H1 (cell line): ENCODE measurements at regions not wholly inside any gene's neighbourhood (a gene's known extent, or its start where the extent isn't known, plus 50 kb on each side); places are given as distances from the start of the nearest gene placed in this dataset.

Experiments used
- CTCF ChIA-PET: fragments of 300-600 bp; sonication (Branson Sonifier 250); formaldehyde crosslinking; loops from one replicate; lab custom pipeline; 2021; ENCODE audit not compliant: partially characterized antibody; lab: Charles Lee
- POLR2A ChIA-PET: fragments of 300-600 bp; sonication (Branson Sonifier 250); formaldehyde crosslinking; loops from one replicate; lab custom pipeline; 2021; ENCODE audit warnings: inconsistent platforms; ENCODE audit not compliant: partially characterized antibody; lab: Charles Lee
- DNase-seq, 2 experiments: peaks; one replicate each; pipeline versions ENCODE4 v3.0.0 to v3.0.0-alpha.2; 2010 to 2022; ENCODE audit warnings: low spot score in 2 of 2, low read depth in 1 of 2, mixed read lengths in 1 of 2
- FAIRE-seq: peaks from 2 replicates; lab custom pipeline; 2011; peaks lifted over from hg19 to GRCh38; lab: Jason Lieb, UNC
- H2AFZ ChIP-seq: 2 replicates; pipeline ENCODE4 v1.8.1; 2012; ENCODE audit warnings: low read length, inconsistent platforms
- H2AK5ac ChIP-seq: 2 replicates; pipeline ENCODE4 v1.6.1; 2013; ENCODE audit warnings: low read depth, low read length
- H2BK120ac ChIP-seq: replicated peaks from 2 replicates; pipeline ENCODE3; 2013; ENCODE audit warnings: low read depth, low read length, inconsistent platforms
- H2BK12ac ChIP-seq: 2 replicates; pipeline ENCODE4 v1.6.1; 2013; ENCODE audit warnings: low read depth, low read length
- H2BK15ac ChIP-seq: 2 replicates; pipeline ENCODE4 v1.6.1; 2013; ENCODE audit warnings: low read length
- H2BK20ac ChIP-seq: 2 replicates; pipeline ENCODE4 v1.6.1; 2013; ENCODE audit warnings: low read length
- H2BK5ac ChIP-seq: 2 replicates; pipeline ENCODE4 v1.6.1; 2013; ENCODE audit warnings: low read depth, low read length
- H3K14ac ChIP-seq: 2 replicates; pipeline ENCODE4 v1.6.1; 2013; ENCODE audit warnings: inconsistent platforms; ENCODE audit not compliant: insufficient read length
- H3K18ac ChIP-seq: 2 replicates; pipeline ENCODE4 v1.6.1; 2013; ENCODE audit warnings: low read length; ENCODE audit errors: extremely low read depth
- H3K23ac ChIP-seq: 2 replicates; pipeline ENCODE4 v1.6.1; 2013; ENCODE audit warnings: inconsistent platforms; ENCODE audit not compliant: insufficient read length
- H3K23me2 ChIP-seq: 2 replicates; pipeline ENCODE4 v1.6.1; 2013; ENCODE audit warnings: low read depth, low read length
- H3K27ac ChIP-seq: 2 replicates; pipeline ENCODE4 v1.6.1; 2011; ENCODE audit warnings: low read depth, low read length, inconsistent platforms
- H3K27me3 ChIP-seq, 4 experiments: replicated peaks in 1 of 4; 1 replicate in 1 of 4; 2 replicates in 3 of 4; pipeline versions ENCODE4 v1.6.1 to v1.8.1; 2011 to 2013; ENCODE audit warnings: low read length in 3 of 4, mild to moderate bottlenecking in 3 of 4, inconsistent platforms in 2 of 4, mixed read lengths in 2 of 4, moderate library complexity in 1 of 4; ENCODE audit not compliant: control insufficient read depth in 3 of 4, insufficient read depth in 3 of 4; ENCODE audit errors: extremely low read depth in 1 of 4
- H3K36me3 ChIP-seq, 4 experiments: 2 replicates each; pipeline versions ENCODE4 v1.6.1 to v1.8.1; 2011 to 2013; ENCODE audit warnings: mild to moderate bottlenecking in 4 of 4, low read length in 3 of 4, moderate library complexity in 2 of 4, control low read depth in 1 of 4, inconsistent platforms in 1 of 4; ENCODE audit not compliant: insufficient read depth in 4 of 4, control insufficient read depth in 2 of 4
- H3K4ac ChIP-seq: replicated peaks from 2 replicates; pipeline ENCODE3; 2013; ENCODE audit warnings: low read length, low read depth, mixed read lengths, inconsistent platforms; ENCODE audit not compliant: insufficient read length
- H3K4me1 ChIP-seq, 4 experiments: replicated peaks in 1 of 4; 1 replicate in 1 of 4; 2 replicates in 3 of 4; pipeline versions ENCODE4 v1.6.1 to v1.8.1; 2011 to 2013; ENCODE audit warnings: low read length in 3 of 4, inconsistent platforms in 2 of 4, mixed read lengths in 1 of 4; ENCODE audit not compliant: insufficient read depth in 4 of 4, control insufficient read depth in 3 of 4
- H3K4me2 ChIP-seq, 2 experiments: 2 replicates each; pipeline versions ENCODE4 v1.6.1 to v1.8.1; 2011 to 2013; ENCODE audit warnings: low read depth in 2 of 2, low read length in 2 of 2, control low read depth in 1 of 2, inconsistent platforms in 1 of 2, mild to moderate bottlenecking in 1 of 2; ENCODE audit not compliant: insufficient read depth in 1 of 2
- H3K4me3 ChIP-seq, 4 experiments: fragments of 200-600, 300-600 bp in 1 of 4; sonication (generic), shearing (Covaris generic), sonication (Bioruptor Twin) in 1 of 4; 2 replicates each; pipeline versions ENCODE4 v1.5.1 to v1.8.1; 2011 to 2016; ENCODE audit warnings: low read length in 4 of 4, low read depth in 3 of 4, control low read depth in 2 of 4, inconsistent platforms in 2 of 4, mild to moderate bottlenecking in 2 of 4, mixed read lengths in 1 of 4, moderate library complexity in 1 of 4; ENCODE audit not compliant: insufficient read depth in 2 of 4; ENCODE audit errors: extremely low read depth in 1 of 4
- H3K56ac ChIP-seq: replicated peaks from 2 replicates; pipeline ENCODE3; 2013; ENCODE audit warnings: low read depth, mild to moderate bottlenecking, mixed read lengths, low read length, inconsistent platforms; ENCODE audit not compliant: insufficient read length
- H3K79me1 ChIP-seq: 2 replicates; pipeline ENCODE4 v1.6.1; 2013; ENCODE audit warnings: low read depth, low read length, control low read depth
- H3K79me2 ChIP-seq, 2 experiments: 2 replicates each; pipeline versions ENCODE4 v1.6.1 to v1.8.1; 2012 to 2013; ENCODE audit warnings: low read length in 2 of 2, mild to moderate bottlenecking in 2 of 2, inconsistent platforms in 1 of 2; ENCODE audit not compliant: insufficient read depth in 2 of 2, control insufficient read depth in 1 of 2
- H3K9ac ChIP-seq, 4 experiments: replicated peaks in 1 of 4; 1 replicate in 1 of 4; 2 replicates in 3 of 4; pipeline versions ENCODE4 v1.6.1 to v1.8.1; 2011 to 2013; ENCODE audit warnings: low read depth in 3 of 4, low read length in 3 of 4, control low read depth in 2 of 4, mild to moderate bottlenecking in 2 of 4, moderate library complexity in 2 of 4, inconsistent platforms in 1 of 4; ENCODE audit errors: extremely low read depth in 1 of 4
- H3K9me3 ChIP-seq, 2 experiments: 2 replicates each; pipeline versions ENCODE4 v1.6.1 to v1.8.1; 2012 to 2013; ENCODE audit warnings: mild to moderate bottlenecking in 2 of 2, moderate library complexity in 2 of 2, control low read depth in 1 of 2, inconsistent platforms in 1 of 2, low read depth in 1 of 2, low read length in 1 of 2, mixed read lengths in 1 of 2; ENCODE audit not compliant: insufficient read depth in 2 of 2
- H4K20me1 ChIP-seq, 2 experiments: replicated peaks in 1 of 2; 2 replicates each; pipeline versions ENCODE3 to v1.8.1; 2011 to 2013; ENCODE audit warnings: inconsistent platforms in 2 of 2, low read length in 2 of 2, mild to moderate bottlenecking in 1 of 2; ENCODE audit not compliant: insufficient read depth in 2 of 2, control insufficient read depth in 1 of 2
- H4K5ac ChIP-seq: 2 replicates; pipeline ENCODE4 v1.6.1; 2013; ENCODE audit warnings: low read length, low read depth, mixed read lengths, inconsistent platforms; ENCODE audit not compliant: insufficient read length
- H4K8ac ChIP-seq: 2 replicates; pipeline ENCODE4 v1.8.0; 2013; ENCODE audit warnings: mild to moderate bottlenecking, moderate library complexity, low read length, inconsistent platforms; ENCODE audit not compliant: insufficient read depth; ENCODE audit errors: extremely low read depth
- H4K91ac ChIP-seq: replicated peaks from 2 replicates; pipeline ENCODE3; 2013; ENCODE audit warnings: low read length, mixed read lengths, inconsistent platforms; ENCODE audit not compliant: insufficient read length
- CEBPB ChIP-seq: IDR thresholded peaks from 2 replicates; pipeline ENCODE4 v1.6.1; 2012; ENCODE audit warnings: low read depth, low read length
- EZH2 ChIP-seq: fragments of 200-600 bp; sonication (generic); IDR thresholded peaks from 2 replicates; pipeline ENCODE4 v1.7.1; 2012; ENCODE audit warnings: low read depth, mild to moderate bottlenecking, moderate library complexity, low read length, inconsistent platforms; ENCODE audit not compliant: severe bottlenecking
- JUND ChIP-seq: IDR thresholded peaks from 2 replicates; pipeline ENCODE4 v1.6.1; 2011; ENCODE audit warnings: mild to moderate bottlenecking, improper control_type of control experiment, low read length
- KDM1A ChIP-seq: fragments of 200-600, 300-600 bp; sonication (generic); IDR thresholded peaks from 2 replicates; pipeline ENCODE4 v1.7.1; 2016; ENCODE audit warnings: mild to moderate bottlenecking, low read length, borderline replicate concordance
- NRF1 ChIP-seq: IDR thresholded peaks from 2 replicates; pipeline ENCODE4 v1.6.1; 2011; ENCODE audit warnings: mild to moderate bottlenecking, low read depth, low read length, improper control_type of control experiment
- RAD21 ChIP-seq, 2 experiments: IDR thresholded peaks in 1 of 2; conservative IDR thresholded peaks in 1 of 2; 2 replicates each; pipeline ENCODE4 v1.6.1; 2011; ENCODE audit warnings: low read depth in 2 of 2, low read length in 2 of 2, improper control_type of control experiment in 1 of 2, inconsistent platforms in 1 of 2, mild to moderate bottlenecking in 1 of 2, moderate library complexity in 1 of 2
- RBBP5 ChIP-seq: IDR thresholded peaks from 2 replicates; pipeline ENCODE4 v1.7.1; 2012; ENCODE audit warnings: low read depth, mild to moderate bottlenecking, inconsistent platforms, low read length, moderate library complexity, borderline replicate concordance
- WGBS, 2 experiments: shearing (Covaris generic) in 1 of 2; methylation state at CpG; one replicate each; pipeline versions ENCODE4 v1.1.6 to v1.1.7; 2013 to 2015; ENCODE audit warnings: low lambda C conversion rate in 2 of 2, mixed read lengths in 2 of 2, inconsistent platforms in 1 of 2, low coverage in 1 of 2, missing lambda C conversion rate in 1 of 2; ENCODE audit not compliant: insufficient replicate concordance in 2 of 2, insufficient coverage in 1 of 2, insufficient read length in 1 of 2; ENCODE audit errors: extremely low coverage in 1 of 2, missing lambda C conversion rate in 1 of 2; 5-methylcytosine and 5-hydroxymethylcytosine counted together
- TF ChIP-seq, protein P1 (sequence below), 3 experiments: IDR thresholded peaks; 1 replicate in 2 of 3; 2 replicates in 1 of 3; pipeline versions ENCODE4 v1.5.1 to v1.6.1; 2011; ENCODE audit warnings: low read length in 3 of 3, mild to moderate bottlenecking in 3 of 3, inconsistent platforms in 2 of 3, low read depth in 1 of 3, moderate library complexity in 1 of 3; ENCODE audit not compliant: insufficient read depth in 1 of 3; ENCODE audit errors: control extremely low read depth in 1 of 3

DNA sequence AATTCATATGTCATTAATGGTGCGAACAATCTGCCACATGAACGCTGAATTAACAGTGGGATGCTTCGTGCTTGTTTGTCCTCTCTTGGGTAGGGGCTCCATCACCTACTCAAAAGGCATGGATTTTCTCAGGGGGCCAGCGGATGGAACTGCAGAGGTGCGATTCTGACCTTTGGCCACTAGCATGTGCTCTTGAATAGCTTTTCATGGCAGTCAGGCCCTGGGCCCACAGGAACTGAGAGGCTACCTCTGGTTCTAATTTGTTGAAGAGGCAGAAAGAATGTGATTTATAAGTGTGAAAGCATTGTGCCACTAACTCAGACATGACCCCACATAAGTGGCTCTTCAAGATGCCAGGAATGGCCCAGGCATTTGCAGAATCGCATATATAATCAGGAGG, 283.2 kb downstream of the INSIG2 start:
- Histone ChIP-seq H4K91ac (no peak overlapping the region), H3K56ac (no peak overlapping the region), H4K5ac (no peak overlapping the region), H2BK120ac (no peak overlapping the region), H3K18ac (no peak overlapping the region), H3K4ac (no peak overlapping the region), H3K9me3 (no peaks in the 10 kb centered on the region), H3K4me1 (peaks cover 3 to 7% (median 5%) of the 10 kb centered on the region in 4 experiments; a peak in 4 of 7 replicates), H2AK5ac (no peak overlapping the region), H2BK5ac (no peak overlapping the region), H3K27ac (no peak overlapping the region), H2BK20ac (no peak overlapping the region), H2BK12ac (no peak overlapping the region), H3K36me3 (no peaks in the 10 kb centered on the region), H3K79me2 (no peaks in the 10 kb centered on the region), H3K23me2 (no peaks in the 10 kb centered on the region), H3K9ac (no peak overlapping the region), H3K23ac (no peak overlapping the region), H3K79me1 (no peaks in the 10 kb centered on the region), H4K20me1 (no peaks in the 10 kb centered on the region), H3K4me2 (no peak overlapping the region), H3K4me3 (no peak overlapping the region), H3K27me3 (peaks cover 0 to 3% (median 0%) of the 10 kb centered on the region in 4 experiments; a peak in 2 of 7 replicates), H2AFZ (no peak overlapping the region), H3K14ac (no peak overlapping the region), H4K8ac (no peak overlapping the region), H2BK15ac (no peak overlapping the region)
- CTCF ChIA-PET = interaction anchor here (0.6 to 4.4 kb wide), 16 partner anchors 10 to 484 kb away, joined by 3 to 28 read pairs (median 4); no protein-coding TSS in a partner anchor
- peak; percentile 38 to 62 for DNase-seq
- WGBS, 2 experiments = 16% methylated on average over 5 of the region's 6 CpGs; no CpG with 5 or more reads in 1 of the 2 experiments
- no peak for TF ChIP-seq RBBP5
- peak; percentile 99 for TF ChIP-seq RAD21 (IDR thresholded peaks at IDR 0.05 in 1 of 2, conservative IDR thresholded peaks at IDR 0.05 in 1 of 2; ENCODE audit: low read depth in 2 of 2, low read length in 2 of 2)
- no peak for TF ChIP-seq CEBPB
- no peak for TF ChIP-seq EZH2
- TF ChIP-seq KDM1A = no peak
- TF ChIP-seq JUND = 0 out of 2 replicates have a peak, but pooled peaks have one; percentile 31
- TF ChIP-seq, protein P1, sequence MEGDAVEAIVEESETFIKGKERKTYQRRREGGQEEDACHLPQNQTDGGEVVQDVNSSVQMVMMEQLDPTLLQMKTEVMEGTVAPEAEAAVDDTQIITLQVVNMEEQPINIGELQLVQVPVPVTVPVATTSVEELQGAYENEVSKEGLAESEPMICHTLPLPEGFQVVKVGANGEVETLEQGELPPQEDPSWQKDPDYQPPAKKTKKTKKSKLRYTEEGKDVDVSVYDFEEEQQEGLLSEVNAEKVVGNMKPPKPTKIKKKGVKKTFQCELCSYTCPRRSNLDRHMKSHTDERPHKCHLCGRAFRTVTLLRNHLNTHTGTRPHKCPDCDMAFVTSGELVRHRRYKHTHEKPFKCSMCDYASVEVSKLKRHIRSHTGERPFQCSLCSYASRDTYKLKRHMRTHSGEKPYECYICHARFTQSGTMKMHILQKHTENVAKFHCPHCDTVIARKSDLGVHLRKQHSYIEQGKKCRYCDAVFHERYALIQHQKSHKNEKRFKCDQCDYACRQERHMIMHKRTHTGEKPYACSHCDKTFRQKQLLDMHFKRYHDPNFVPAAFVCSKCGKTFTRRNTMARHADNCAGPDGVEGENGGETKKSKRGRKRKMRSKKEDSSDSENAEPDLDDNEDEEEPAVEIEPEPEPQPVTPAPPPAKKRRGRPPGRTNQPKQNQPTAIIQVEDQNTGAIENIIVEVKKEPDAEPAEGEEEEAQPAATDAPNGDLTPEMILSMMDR (IDR thresholded peaks at IDR 0.05; ENCODE audit: control extremely low read depth in 1 of 3, insufficient read depth in 1 of 3, low read depth in 1 of 3, low read length in 3 of 3) = peak; percentile 80 to 96 (median 82)
- no peak for TF ChIP-seq NRF1
- POLR2A ChIA-PET = no interaction called here
- peak; percentile 90 for FAIRE-seq
